ENCODE measurements at regions not wholly inside any gene's neighbourhood (a gene's known extent, or its start where the extent isn't known, plus 50 kb on each side); places are given as distances from the start of the nearest gene placed in this dataset.

DNA sequence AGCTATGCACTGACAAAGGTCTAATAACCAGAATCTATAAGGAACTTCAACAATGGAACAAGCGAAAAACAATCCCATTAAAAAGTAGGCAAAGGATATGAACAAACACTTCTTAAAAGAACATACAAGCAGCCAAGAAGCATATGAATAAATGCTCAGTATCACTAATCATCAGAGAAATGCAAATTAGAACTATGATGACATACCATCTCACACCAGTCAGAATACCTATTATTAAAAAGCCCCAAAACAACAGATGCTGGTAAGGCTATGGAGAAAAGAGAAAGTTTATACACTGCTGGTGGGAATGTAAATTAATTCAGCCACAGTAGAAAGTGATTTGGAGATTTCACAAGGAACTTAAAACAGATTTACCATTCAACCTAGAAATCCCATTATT lies 211.8 kb downstream of the EDN1 start:
- H3K27ac ChIP-seq, result no peak overlapping the region
- DNase-seq (ENCODE audit: low read depth, low spot score), result no peak

DNA sequence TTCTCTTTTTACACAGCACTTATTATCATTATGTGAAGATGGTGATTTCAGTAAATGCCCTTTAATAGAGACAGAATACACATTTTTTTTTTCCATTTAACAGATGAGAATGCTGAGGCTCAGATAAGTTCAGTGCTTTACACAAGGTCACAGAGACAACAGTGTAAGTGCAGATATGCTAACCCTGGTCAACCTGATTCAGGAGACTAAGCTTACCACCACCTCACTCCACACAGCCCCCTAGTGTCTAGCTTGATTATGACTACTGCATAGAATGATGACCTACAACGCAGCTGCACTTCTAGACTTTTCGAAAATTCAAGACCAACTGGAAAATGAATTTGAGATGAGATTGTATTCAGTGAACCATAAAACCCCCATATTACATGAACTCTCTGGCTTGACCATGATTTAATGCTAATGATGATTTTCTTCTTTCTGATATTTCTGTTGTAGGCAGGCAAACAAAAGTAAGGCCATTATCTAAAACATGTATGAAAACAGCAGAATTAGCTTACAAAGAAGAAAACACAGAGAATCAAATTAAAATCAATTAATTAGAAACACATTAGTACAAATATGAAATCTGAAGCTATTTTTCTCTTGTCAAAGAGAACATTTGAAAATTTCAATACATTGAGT lies 212.1 kb upstream of the PHACTR1 start:
- DNase-seq (ENCODE audit: low read depth, low spot score), result no peak
- no peak overlapping the region for H3K27ac ChIP-seq

DNA sequence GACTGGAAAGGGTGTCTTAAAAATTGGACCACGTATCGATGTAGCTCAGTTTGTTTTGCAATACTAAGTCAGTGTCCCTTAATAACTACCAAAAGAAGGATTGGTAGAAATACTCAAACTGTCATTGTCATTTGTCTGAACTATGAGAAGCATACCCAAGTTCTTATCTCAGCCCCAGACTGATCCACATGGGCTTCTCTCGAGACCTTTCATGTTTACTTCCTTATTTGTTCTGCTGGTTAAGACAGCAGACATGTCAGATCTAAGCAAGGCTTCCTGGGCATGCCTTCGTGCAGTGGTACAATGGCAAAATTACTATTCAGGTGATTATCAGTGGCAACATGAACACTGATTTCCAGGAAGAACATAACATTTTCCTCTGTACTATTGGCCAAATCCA lies 211.1 kb upstream of the PHACTR1 start:
- H3K27ac ChIP-seq, result no peak overlapping the region
- DNase-seq (ENCODE audit: low read depth, low spot score), result no peak

DNA sequence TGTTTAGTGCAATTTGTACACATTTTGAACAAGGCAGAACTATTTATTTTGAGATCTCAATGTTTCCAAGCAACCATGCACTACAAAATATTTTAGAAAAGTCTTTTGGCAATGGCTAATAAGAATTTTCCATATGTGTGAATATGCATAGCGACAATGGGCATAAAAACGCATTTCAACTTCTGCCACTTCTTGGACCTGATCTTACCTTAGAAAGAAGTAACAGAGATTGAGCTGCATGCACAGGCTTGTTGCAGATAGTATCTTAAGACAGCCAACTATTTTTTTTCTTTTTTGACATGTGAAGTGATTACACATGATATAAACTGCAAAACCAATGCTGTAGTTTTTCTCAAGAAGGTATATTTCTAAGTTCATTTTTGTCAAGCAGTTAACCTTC lies 210.4 kb upstream of the PHACTR1 start:
- peak; percentile 37 for DNase-seq (ENCODE audit: low read depth, low spot score)
- H3K27ac ChIP-seq, result no peak overlapping the region

DNA sequence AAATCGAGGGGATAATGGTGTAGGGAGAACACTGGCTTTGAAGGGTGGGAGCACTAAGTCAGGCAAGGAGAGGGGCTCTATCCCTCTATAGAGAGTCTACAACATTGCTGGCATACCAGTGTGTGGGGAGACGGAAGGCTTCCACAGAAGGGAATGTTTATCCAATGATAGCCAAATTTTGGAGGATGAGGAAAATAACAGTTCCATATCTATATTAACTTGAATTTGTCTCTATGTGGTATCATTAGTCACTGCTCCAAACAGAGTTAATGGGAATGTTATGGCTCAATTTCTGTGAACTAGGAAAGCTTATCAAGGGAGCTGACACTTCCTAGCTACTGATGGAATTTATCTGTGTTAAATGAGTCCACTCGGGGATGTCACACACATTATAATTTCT lies 208.9 kb upstream of the PHACTR1 start:
- H3K27ac ChIP-seq, result no peak overlapping the region
- DNase-seq (ENCODE audit: low read depth, low spot score), result no peak

DNA sequence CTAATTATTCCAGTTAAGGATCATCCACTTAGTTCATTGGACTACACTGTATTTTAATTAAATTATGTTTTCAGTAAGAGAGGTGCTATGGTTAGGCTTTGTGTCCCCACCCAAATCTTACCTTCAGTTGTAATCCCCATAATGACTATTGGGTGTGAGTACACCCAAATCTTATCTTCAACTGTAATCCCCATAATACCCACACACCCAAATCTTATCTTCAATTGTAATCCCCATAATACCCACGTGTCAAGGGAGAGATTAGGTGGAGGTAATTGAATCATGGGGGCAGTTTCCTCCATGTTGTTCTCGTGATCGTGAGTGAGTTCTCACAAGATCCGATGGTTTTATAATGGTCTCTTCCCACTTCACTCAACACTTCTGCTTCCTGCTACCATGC lies 208.0 kb upstream of the PHACTR1 start:
- H3K27ac ChIP-seq, result no peak overlapping the region
- DNase-seq (ENCODE audit: low read depth, low spot score), result no peak

DNA sequence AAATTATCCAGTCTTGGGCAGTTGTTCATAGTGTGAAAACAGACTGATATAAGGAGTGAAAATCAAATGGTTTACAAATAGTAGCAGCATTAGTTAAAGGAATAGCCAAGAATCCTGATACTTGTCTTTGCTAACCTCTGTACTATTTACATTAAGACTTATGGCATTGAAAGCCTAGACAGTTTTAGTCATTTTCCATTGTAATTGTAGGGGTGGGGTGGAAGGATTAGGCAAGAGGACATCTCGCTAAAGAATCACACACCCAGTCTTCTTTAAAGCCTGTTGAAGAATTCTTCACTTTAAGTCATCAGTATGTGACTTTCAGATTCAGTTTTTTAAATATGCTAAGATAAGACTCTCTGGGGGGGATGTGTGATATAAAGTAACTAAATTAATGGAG lies 207.5 kb upstream of the PHACTR1 start:
- no peak overlapping the region for H3K27ac ChIP-seq
- no peak for DNase-seq (ENCODE audit: low read depth, low spot score)

DNA sequence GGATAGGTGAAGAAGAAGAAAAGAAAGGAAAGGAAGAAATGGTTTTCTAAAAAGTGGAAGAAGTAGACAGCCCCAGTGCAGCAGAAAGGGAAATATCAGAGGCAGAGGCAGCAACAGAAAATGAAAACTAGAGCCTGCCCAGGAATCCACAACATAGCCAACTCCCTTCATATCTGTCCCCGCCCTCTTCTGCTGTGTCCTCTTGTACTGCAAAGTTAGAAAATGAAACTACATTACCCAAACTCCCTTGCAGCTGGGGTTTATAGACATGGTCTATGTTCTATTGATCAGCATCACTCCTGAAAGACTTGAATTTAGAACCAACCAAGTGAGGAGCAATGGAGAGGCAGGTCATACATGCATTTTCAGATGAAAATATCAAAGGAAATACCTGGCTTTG lies 200.5 kb upstream of the PHACTR1 start:
- H3K27ac ChIP-seq, result no peak overlapping the region
- no peak for DNase-seq (ENCODE audit: low read depth, low spot score)

DNA sequence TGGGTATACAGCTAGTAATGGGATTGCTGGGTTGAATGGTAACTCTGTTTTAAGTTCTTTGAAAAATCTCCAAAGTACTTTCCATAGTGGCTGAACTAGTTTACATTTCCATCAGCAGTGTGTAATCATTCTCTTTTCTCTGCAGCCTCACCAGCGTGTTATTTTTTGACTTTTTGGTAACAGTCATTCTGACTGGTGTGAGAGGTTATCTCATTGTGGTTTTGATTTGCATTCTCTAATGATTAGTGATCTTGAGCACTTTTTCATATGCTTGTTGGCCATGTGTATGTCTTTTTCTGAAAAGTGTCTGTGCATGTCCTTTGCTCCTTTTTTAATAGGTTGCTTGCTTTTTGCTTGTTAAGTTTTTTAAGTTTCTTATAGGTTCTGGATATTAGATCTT lies 194.2 kb upstream of the PHACTR1 start:
- no peak overlapping the region for H3K27ac ChIP-seq
- DNase-seq (ENCODE audit: low read depth, low spot score), result no peak

DNA sequence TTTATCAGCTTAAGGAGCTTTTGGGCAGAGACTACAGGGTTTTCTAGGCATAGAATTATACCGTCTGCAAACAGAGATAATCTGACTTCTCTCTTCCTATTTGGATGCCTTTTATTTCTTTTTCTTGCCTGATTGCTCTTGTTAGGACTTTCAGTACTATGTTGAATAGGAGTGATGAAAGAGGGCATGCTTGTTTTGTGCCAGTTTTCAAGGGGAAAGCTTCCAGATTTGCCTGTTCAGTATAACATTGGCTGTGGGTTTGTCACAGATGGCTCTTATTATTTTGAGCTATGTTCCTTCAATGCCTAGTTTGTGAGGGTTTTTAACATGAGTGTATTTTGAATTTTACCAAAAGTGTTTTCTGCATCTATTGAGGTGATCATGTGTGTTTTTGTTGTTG lies 192.8 kb upstream of the PHACTR1 start:
- no peak for DNase-seq (ENCODE audit: low read depth, low spot score)
- no peak overlapping the region for H3K27ac ChIP-seq

DNA sequence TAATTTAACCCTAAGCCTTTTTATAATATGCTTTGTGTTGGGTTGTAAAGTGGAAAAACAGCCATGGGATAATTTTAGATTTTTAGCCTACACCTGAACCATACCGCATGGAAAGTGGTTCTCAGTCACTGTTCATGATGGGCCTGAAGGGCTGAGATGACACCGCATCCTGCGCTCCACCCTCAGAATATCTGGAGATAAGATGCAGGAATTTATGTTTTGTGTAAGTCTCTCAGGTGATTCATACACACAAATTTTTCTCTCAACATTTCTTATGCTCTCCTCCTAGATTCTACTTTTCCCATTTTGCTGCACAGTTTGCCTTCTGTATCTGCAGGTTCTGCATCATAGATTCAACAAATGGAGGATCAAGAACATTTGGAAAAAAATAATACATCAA lies 191.3 kb upstream of the PHACTR1 start:
- no peak overlapping the region for H3K27ac ChIP-seq
- DNase-seq (ENCODE audit: low read depth, low spot score), result no peak

DNA sequence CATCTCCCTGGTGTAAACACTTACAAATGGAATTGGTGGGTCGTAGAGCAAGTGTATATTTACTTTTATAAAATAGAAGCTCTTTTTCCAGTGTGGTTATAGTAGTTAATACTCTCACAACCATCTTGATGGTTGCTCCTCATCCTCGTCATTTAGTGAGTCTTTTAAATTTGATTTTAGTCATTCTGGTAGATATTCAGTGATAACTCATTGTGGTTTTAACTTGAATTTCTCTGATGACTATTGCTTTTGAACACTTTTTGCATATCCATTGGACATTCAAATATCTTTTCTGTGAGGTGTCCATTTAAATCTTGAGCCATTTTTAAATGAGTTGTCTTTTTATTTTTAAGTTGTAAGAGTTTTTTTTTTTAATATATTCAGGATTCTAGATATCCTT lies 189.2 kb upstream of the PHACTR1 start:
- no peak for DNase-seq (ENCODE audit: low read depth, low spot score)
- H3K27ac ChIP-seq, result no peak overlapping the region

DNA sequence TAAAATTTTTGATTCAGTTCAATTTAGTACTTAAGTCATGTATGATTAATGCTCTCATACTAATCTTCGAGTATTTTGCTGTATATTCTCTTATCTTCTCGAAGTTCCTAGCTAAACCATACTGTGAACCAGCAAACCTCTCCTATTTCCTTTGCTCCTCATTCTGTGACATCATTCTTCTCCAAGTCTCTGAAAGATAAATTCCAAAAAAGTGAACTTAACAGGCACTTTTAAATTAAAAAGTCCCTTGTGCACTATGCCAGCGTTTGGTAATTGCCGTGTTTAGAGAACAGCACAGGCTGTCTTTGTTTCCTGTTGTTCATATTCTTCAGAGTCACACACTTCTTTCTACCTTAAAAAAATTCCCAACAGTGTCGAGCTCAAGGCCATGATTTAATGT lies 188.4 kb upstream of the PHACTR1 start:
- H3K27ac ChIP-seq, result no peak overlapping the region
- DNase-seq (ENCODE audit: low read depth, low spot score), result no peak

DNA sequence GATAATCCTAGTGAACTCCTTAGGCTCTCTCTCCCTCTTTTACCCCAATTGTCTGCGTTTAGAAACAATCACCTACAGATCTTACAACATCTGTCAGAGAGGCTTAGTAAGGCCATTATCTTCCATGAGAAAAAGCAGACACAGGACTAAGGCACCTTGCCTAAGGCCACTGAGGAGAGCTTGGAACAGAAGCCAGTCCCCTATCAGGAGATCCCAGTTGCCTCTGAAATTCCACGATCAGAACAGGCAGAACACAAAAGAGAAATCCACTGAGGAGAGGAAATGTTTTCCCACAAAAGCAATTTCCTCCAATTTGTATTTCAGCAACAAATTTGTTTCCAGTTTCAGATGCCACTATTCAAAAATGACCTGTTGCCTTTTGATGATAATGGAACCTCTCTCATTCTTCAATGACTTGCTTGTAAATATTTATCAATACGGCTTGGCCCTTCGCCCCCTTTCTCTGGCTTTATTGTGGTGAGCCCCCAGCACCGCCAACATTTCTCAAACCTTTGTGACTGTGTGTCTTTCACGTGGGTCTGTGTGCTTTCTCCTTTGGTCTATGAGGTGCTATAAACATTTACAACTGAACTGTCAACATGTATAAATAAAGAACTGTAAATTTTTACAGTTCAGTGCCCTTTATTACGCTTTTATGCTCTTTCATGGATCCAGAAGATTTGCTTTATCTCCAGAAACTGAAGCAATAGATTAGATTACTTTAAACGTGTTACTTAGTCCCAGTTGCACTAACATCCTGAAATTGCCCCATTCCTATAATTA lies 187.8 kb upstream of the PHACTR1 start:
- no peak for DNase-seq (ENCODE audit: low read depth, low spot score)
- no peak overlapping the region for H3K27ac ChIP-seq

DNA sequence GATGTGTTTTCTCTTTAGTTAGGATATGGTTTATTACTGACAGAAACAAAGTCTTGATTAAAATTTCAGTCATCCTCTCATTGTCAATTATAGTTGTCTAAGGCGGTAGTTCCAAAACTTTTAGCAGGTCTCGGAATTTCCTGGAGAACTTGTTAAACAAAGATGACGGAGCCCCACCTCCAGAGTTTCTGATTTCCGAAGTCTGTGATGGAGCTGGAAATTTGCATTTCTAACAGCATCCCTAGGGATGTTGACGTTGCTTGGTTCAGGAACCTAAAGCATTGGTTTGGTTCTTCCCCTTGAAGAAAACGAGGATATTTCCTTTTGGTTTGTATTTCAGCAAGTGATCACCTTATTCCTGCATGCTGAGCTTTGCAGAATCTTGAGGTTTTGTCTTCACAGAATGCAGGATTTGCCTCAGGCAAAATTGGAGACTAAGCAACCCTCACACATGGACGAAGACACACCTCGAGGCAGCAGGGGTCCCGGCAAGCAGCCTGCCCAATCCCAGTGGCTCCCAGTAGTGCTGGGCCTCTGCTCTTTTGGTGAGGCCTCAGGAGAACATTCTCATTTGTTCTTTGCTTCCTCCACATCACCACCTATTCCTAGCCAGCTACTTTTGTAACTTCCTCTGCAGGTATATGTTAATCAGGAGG lies 187.1 kb upstream of the PHACTR1 start:
- DNase-seq (ENCODE audit: low read depth, low spot score), result no peak
- no peak overlapping the region for H3K27ac ChIP-seq

DNA sequence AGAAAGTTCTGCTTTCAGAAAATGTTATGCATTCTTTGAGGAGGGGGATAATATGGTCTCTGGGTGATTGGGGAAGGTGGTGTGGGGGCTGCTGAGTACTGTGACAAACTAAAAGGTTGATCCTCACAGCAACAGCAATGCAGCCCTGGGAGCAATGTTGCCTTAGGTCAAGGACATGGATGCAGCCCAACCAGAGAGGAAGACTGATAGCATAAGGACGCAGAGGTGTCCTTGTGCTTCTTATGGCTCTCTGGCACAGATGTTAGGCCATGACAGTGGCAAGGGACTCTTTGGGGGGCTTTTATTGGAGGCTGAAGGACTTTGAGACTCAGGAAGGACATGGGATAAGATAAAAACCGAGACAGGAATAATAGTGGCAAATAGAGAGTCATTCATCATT lies 186.2 kb upstream of the PHACTR1 start:
- no peak for DNase-seq (ENCODE audit: low read depth, low spot score)
- H3K27ac ChIP-seq, result no peak overlapping the region

DNA sequence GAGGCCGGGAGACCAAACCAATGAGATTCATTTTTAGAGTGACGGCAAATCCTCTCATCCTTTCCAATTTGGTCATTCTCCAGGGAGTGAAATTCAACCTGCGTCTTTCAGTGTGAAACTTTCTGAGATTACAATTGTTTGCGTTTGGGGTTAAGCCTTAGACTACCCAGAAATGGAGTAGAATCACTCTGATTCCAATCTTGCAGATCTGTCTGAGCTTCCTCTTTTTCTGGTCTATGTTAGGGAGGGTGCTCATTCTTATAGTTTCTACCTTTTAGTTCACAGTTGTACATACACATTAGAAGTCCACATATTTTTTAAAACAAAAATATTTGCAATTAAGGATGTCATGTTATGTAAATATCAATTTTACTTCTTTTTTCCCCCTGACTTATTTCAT lies 183.0 kb upstream of the PHACTR1 start:
- no peak for DNase-seq (ENCODE audit: low read depth, low spot score)
- H3K27ac ChIP-seq, result no peak overlapping the region

DNA sequence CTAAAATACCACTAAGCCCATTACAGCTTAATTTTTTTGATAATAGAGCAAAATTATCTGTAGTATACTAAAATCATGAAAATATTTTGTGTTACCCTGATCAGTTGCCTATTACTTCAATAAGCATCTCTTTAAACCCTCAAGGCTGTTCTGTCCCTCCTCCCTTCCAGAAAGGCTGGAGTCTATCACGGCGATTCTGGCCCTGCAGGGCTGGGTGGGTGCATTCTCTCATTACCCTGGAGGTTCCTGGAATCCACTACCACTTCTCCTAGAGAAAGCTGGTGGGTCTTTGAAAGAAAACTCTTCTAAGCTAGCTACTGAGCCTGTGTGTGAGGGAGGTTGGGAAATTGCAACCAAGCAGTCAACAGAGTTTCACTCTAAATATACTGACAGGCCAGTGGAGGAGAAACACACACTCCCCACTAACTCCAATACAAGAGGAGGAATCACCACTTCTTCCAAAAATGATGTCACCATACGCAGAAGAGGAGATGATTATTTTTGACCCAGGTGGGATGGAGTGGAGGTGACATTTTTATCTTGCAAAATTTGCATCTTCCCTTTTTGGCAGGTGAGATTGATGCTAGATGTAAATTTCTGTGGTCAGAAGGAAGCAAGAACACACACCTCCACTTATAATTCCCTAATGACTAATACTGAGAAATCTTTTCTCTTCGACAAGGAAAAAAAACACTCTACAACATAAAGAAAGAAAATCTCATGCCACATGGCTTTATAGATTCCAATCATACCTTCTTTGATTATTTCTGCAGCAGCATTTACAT lies 182.3 kb upstream of the PHACTR1 start:
- no peak overlapping the region for H3K27ac ChIP-seq
- no peak for DNase-seq (ENCODE audit: low read depth, low spot score)

DNA sequence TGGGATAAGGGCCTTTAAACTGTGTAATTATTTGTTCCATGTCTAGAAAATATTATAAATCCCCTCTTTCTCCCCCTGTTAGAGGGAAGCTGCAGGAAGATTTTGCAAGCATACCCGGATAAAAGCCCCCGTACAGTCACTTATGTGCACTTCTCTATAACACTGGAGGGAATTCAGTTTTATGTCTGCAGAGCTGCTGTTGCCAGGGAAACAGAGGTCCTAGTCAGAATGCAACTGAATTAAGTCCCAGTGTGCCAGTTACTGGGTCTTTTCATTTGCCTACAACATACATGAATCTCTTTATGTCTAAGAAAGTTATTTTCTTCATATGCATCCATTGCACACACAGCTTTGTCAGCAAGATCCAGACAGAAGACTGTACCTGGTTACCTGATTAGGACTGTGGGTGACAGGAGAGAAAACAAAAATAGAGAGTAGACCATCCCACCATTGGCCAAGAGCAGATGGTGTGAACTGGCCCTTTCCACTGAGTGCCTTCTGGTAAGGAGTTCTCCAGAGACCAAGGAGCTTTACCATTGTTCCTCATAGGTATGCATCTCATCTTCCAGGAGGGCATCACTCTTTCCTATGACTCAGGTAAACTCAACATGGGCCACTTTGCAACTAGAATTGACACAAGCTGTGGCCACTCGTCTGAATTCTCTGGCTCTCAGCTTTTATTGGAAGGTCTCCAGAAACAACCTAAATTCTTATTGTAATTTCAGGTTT lies 180.8 kb upstream of the PHACTR1 start:
- DNase-seq (ENCODE audit: low read depth, low spot score), result no peak
- H3K27ac ChIP-seq, result no peak overlapping the region

DNA sequence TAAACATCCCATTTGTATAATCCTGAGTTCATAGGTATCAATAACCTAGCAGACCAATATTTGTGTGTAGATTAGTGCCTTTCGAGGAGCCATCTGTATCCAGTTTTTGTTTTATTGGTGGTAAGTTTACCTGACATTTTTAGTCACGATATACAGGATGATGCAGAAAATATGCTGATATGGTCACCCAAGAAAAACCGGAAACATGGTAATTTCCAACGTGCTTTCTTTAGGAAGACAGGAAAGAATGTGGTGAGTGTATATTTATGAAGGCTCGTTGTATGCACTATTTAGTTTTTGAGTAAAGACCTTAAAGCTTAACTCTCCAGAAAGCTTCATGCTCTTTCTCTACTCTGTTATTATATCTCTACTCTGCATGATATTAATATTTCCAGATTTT lies 180.2 kb upstream of the PHACTR1 start:
- no peak overlapping the region for H3K27ac ChIP-seq
- no peak for DNase-seq (ENCODE audit: low read depth, low spot score)

All from epithelial cell of prostate (primary cell).